Renal pelvis (tissue), 1 donor: ENCODE measurements at regions not wholly inside any gene's neighbourhood (a gene's known extent, or its start where the extent isn't known, plus 50 kb on each side); places are given as distances from the start of the nearest gene placed in this dataset.

ENCODE experiments used
- DNase-seq: peaks from one replicate; pipeline ENCODE4 v3.0.0-alpha.2; 2013

DNA sequence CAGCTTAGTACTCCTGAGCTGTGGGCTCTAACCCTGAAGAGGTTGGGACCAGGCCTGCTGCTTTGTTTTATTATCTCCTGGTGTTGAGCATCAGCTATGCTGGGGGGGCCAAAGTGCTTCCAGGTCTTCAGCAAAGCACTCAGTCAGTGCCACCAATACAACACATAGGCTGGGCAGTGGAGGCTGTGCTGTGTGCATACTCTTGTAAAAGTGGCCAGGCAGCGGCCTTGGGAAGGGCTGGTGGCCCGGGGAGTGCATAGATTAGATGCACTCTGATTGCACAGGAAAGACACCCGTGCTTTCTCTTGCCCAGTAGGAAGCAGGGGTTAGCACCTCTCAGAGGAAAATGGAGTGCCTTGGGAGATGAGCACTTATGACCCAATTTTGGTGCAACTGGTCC is 534.0 kb downstream of the ARAP2 start:
- DNase-seq, result no peak

DNA sequence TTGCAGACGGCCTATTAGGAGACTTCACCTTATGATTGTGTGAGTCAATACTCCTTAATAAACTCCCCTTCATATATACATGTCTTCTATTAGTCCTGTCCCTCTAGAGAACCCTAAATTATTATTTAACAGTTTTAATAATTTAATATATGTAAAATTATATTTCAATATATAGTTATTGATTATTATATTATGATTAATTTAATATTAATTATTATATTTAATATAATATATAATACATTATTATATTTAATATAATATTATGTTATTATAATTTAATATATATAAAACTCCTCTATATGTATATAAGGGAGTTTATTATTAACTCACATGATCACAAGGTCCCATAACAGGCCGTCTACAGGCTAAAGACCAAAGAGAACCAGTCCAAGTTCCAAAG is 533.2 kb downstream of the ARAP2 start:
- DNase-seq, result no peak

GRCh38 chr4:35723973-35724372 is 520.3 kb downstream of the ARAP2 start:
- no peak for DNase-seq

DNA sequence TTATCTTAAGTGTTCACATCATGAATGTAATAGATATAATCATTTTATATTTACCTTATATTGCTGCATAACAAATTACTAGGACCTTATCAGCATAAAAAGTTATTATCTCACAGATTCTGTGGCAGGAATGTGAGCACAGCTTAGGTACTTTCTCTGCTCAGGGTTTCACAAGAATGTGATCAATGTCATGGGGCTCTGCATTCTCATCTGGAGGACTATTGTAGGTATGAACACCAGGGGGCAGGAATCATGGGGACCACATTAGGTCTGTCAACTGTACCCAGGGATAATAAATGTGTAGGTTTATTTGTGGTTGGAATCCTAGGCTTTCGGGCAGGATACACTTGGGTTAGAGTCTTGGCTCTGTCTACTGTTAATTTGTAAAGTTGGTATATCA is 519.2 kb downstream of the ARAP2 start:
- DNase-seq, result no peak

GRCh38 chr4:35730414-35730813 is 513.9 kb downstream of the ARAP2 start:
- DNase-seq, result no peak

GRCh38 chr4:35734381-35735098 is 509.8 kb downstream of the ARAP2 start:
- no peak for DNase-seq

GRCh38 chr4:35739308-35739707 is 505.0 kb downstream of the ARAP2 start:
- DNase-seq, result no peak

- DNase-seq, result no peak
Observed at GRCh38 chr4:35754047-35754446, 490.3 kb downstream of the ARAP2 start.

GRCh38 chr4:35757836-35758235 is 486.5 kb downstream of the ARAP2 start:
- DNase-seq, result no peak

GRCh38 chr4:35760807-35761206 is 483.5 kb downstream of the ARAP2 start:
- no peak for DNase-seq

GRCh38 chr4:35771571-35771970 is 472.7 kb downstream of the ARAP2 start:
- peak; percentile 66 for DNase-seq

DNA sequence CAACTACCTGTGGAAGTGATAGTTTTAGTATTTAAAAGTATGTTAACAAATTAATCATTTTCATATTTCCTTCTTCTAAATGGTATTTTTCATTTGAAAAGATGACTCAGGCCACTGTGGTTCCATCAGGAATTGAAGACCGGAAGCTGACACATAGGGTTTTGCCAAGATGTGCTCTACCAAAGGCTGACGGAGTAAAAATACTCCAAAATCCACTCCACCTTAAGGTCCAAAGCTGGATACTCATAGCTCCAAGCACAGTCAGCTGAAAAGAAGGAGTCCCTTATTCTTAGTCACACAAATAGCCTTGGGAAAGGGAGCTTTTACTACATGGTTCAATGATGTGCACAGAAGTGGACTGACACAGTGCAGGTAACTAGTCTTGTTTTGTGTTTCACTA is 472.0 kb downstream of the ARAP2 start:
- no peak for DNase-seq

DNA sequence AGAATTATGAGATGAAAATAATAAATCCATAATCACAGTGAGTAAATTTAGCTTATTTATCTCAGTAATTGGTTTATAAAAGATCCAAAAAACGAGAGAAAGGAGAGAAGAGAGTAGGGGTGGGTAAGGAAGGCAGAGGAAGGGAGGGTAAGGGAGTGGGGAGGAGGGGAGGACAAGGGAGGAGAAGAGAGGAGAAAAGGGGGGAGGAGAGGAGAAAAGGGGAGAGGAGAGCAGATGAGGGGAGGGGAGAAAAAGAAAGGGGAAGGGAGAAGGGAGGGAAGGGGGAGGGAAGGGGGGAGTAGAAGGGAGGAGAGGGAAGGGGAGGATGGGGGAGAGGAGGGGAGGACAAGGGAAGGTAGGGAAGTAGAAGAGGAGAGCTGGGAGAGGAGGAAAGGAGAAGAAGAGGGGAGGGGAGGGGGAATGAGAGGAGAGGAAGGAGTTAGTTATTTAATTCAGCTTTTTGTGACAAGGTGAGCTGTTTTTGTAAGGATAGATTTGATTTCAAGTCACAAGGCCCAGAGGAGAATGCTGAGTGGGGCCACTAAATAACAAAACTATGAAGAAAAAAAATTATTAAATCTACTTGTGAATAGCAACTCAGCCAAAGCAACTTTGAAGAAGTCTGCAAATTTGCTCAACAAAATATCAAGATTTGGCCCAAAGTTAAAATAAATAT is 454.3 kb downstream of the ARAP2 start:
- DNase-seq, result no peak

- no peak for DNase-seq
Observed at GRCh38 chr4:35793045-35793722, 451.1 kb downstream of the ARAP2 start.

- no peak for DNase-seq
Observed at GRCh38 chr4:35793766-35794165, 450.5 kb downstream of the ARAP2 start.

DNA sequence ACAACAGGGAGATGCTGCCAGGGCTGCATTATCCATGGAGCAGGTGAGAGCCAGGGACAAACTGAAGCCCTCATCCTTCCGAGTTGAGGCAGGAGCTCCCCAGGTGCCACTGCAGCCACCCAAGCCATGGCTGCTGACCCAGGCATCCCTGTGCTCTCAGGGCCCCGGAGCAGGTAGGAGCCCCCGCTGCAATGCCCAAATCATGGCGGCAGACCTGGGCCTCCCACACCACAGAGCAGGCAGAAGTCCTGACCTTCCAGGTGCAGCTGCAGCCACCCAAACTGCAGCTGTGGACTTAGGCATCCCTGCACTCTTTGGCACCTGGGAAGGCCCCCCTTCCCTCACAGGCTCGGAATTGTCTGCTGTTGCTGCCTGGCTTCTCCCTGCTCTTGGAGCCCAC is 443.6 kb downstream of the ARAP2 start:
- no peak for DNase-seq

DNA sequence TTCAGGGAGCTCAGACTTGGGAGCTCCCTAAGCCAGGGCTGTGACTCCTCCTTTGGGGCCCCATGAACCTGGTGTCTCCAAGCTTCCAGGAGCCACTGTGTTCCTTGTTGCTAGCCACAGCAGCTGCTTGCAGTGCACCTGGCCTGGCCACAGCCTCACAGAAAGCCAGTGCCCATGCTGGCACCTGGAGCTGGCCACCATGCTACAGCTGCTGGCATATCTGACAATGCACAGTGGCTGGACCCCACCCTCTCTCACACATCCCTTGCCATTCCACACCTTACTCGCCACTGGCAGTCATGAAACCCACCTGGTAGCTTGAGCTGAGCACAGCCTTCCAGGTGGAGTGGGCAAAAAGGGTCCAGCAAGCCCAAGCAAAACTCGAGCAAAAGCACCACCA is 441.7 kb downstream of the ARAP2 start:
- DNase-seq, result no peak

DNA sequence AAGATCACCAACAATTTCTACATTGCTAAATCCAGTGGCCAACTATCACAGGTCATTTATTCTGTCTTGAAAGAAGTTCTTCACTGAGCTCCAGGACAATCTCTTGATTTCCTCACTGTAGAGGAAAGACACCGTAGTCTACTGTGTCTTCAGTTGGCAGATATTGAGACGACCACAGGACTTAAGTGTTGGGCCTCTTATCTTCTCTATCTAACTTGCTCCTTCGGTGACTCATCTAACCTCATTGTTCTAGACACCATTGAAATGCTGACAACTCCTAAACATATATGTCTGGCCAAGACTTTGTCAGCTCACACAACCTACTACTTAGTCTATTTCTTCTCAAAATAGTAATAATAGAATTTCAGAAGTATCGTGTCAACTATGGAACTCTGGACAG is 425.8 kb downstream of the ARAP2 start:
- DNase-seq, result no peak

- no peak for DNase-seq
Observed at GRCh38 chr4:35820003-35820402, 424.3 kb downstream of the ARAP2 start.

DNA sequence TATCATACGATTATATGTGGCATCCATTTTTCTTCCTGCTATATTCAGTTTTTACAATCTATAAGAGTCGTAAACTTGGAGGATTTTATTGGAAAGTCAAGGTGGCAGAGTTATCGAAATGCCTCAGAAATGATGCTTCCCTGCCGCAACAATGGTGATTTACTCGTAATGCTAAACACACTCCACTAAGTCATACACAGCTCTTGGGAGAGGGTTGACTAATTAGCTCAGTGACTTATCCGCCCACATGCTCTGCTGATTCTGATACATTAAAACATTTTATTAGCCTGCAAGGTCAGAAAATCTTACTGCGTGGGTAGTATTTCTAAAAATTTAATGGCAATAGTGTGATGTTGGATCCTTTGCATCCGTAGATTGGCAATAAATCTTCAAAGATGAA is 420.1 kb downstream of the ARAP2 start:
- no peak for DNase-seq

GRCh38 chr4:35835893-35836292 is 408.4 kb downstream of the ARAP2 start:
- DNase-seq, result no peak

- no peak for DNase-seq
Observed at GRCh38 chr4:35836596-35836995, 407.7 kb downstream of the ARAP2 start.

DNA sequence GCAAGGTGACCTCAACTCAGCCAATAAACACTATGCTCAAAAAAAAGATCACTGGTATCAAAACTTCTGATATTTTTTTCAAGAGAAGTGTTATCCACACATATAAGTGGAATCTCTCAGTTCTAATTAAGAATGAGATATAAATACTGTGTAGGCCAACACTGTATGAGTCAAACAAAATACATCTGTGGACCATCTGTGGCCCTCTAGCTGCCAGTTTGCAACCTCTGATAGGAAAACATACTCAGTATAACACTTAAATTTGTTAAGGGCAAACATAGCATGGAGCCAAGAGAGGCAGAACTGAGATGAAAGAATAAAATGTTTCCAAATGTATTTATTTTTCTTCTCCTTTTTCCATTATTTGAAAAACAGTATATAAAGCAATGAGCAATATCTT is 377.3 kb downstream of the ARAP2 start:
- DNase-seq, result no peak
